Activated naive CD4-positive, alpha-beta T cell treated with anti-CD3 and anti-CD28 coated beads for 36 hours (primary cell): ENCODE measurements at regions not wholly inside any gene's neighbourhood (a gene's known extent, or its start where the extent isn't known, plus 50 kb on each side); places are given as distances from the start of the nearest gene placed in this dataset.
"Not testable (repeated sequence)": the region's sequence is repeated elsewhere in the genome, so short reads cannot be mapped to it uniquely, and the experiment has no call there.

ENCODE experiments used
- CTCF ChIA-PET: fragments of 350-600 bp; sonication (Branson Sonifier 250); formaldehyde crosslinking; loops from one replicate; lab custom pipeline; 2021; ENCODE audit warnings: antibody characterized with exemption; lab: Charles Lee
- DNase-seq: peaks from one replicate; pipeline ENCODE4 v3.0.0-alpha.2; 2020
- H3K27ac Mint-ChIP-seq: one replicate; pipeline ENCODE4 v1.8.0; 2021; ENCODE audit warnings: mild to moderate bottlenecking, mixed read lengths
- H3K27me3 Mint-ChIP-seq: one replicate; pipeline ENCODE4 v1.8.0; 2021; ENCODE audit warnings: low read depth, mixed read lengths
- H3K36me3 Mint-ChIP-seq: one replicate; pipeline ENCODE4 v1.8.0; 2021; ENCODE audit warnings: low read depth, mixed read lengths
- H3K4me1 Mint-ChIP-seq: one replicate; pipeline ENCODE4 v1.8.0; 2021; ENCODE audit warnings: low read depth, mixed read lengths
- H3K4me3 Mint-ChIP-seq: one replicate; pipeline ENCODE4 v1.8.0; 2021; ENCODE audit warnings: mild to moderate bottlenecking, moderate library complexity, mixed read lengths
- H3K9me3 Mint-ChIP-seq: one replicate; pipeline ENCODE4 v1.8.0; 2021; ENCODE audit warnings: mixed read lengths
- intact Hi-C: fragments of 100-400 bp; cut with micrococcal nuclease; formaldehyde crosslinking; loops from one replicate; pipeline ENCODE4 v1.15.1; 2023

DNA sequence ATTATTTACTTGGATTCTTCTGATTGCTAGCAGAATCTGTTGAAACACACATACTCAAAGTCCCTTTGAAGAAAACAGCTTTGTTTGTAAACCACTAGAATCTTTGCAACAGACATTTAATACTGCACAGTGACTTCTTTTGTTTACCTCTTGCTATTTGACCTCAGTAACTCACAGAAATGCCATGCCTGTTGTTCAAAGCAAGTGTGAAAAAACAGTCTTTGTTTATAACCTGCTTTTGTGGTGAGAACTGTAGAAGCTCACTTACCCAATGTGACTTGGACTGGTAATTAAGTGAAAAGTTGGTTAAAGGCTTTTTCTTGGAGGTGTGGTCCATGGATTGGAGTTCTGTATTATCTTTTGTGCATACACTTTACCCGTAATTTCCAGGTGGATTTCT, 55.7 kb upstream of the ARL17B start:
- CTCF ChIA-PET, H3K27me3 Mint-ChIP-seq, H3K4me3 Mint-ChIP-seq, H3K9me3 Mint-ChIP-seq, H3K4me1 Mint-ChIP-seq, H3K36me3 Mint-ChIP-seq, DNase-seq, intact Hi-C loops, H3K27ac Mint-ChIP-seq: not testable (repeated sequence)

DNA sequence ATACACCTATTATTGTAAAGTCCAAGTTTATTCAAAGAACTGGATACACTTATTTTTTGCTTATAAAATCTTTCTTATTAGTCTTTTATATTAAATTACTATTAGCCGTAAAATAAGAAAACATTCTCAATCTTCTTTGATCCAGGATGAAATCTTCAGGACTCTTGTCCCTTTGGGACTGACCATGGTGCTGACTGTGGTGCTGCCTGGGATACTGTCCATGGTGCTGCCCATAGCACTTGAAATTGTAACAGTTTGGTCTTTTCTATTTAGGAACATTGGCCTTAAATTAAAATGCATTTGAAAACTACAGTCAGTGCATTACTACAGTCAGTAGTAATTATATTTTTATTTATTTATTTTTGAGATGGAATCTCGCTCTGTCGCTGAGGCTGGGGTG, 53.0 kb upstream of the ARL17B start:
- intact Hi-C loops, H3K9me3 Mint-ChIP-seq, DNase-seq, H3K4me3 Mint-ChIP-seq, H3K27ac Mint-ChIP-seq, H3K27me3 Mint-ChIP-seq, H3K4me1 Mint-ChIP-seq, H3K36me3 Mint-ChIP-seq, CTCF ChIA-PET: not testable (repeated sequence)

GRCh38 chr17:46412156-46412555, 50.6 kb upstream of the ARL17B start:
- H3K36me3 Mint-ChIP-seq, CTCF ChIA-PET, H3K4me3 Mint-ChIP-seq, intact Hi-C loops, H3K27me3 Mint-ChIP-seq, H3K27ac Mint-ChIP-seq, H3K9me3 Mint-ChIP-seq, H3K4me1 Mint-ChIP-seq: not testable (repeated sequence)
- peak; percentile 7 for DNase-seq

GRCh38 chr17:46411172-46411852, 49.7 kb upstream of the ARL17B start:
- H3K27me3 Mint-ChIP-seq, H3K9me3 Mint-ChIP-seq, CTCF ChIA-PET, DNase-seq, H3K27ac Mint-ChIP-seq, H3K36me3 Mint-ChIP-seq, H3K4me3 Mint-ChIP-seq, H3K4me1 Mint-ChIP-seq, intact Hi-C loops: not testable (repeated sequence)
